ENCODE measurements at regions not wholly inside any gene's neighbourhood (a gene's known extent, or its start where the extent isn't known, plus 50 kb on each side); places are given as distances from the start of the nearest gene placed in this dataset.
"Not testable (repeated sequence)": the region's sequence is repeated elsewhere in the genome, so short reads cannot be mapped to it uniquely, and the experiment has no call there.

GRCh38 chr1:221478050-221478949 is 263.6 kb downstream of the DUSP10 start:
- no peak for FAIRE-seq

GRCh38 chr1:221487781-221488524 is 253.9 kb downstream of the DUSP10 start:
- peak; percentile 98 for FAIRE-seq

- FAIRE-seq = no peak
Observed at GRCh38 chr1:221488550-221488949, 253.3 kb downstream of the DUSP10 start.

- FAIRE-seq = no peak
Observed at GRCh38 chr1:221494670-221495069, 247.2 kb downstream of the DUSP10 start.

GRCh38 chr1:221497046-221497445 is 244.8 kb downstream of the DUSP10 start:
- FAIRE-seq = no peak

- FAIRE-seq = no peak
Observed at GRCh38 chr1:221503268-221503667, 238.6 kb downstream of the DUSP10 start.

GRCh38 chr1:221509575-221510355 is 232.1 kb downstream of the DUSP10 start:
- FAIRE-seq = no peak

- FAIRE-seq = no peak
Observed at GRCh38 chr1:221510793-221511503, 230.9 kb downstream of the DUSP10 start.

GRCh38 chr1:221511797-221512196 is 230.1 kb downstream of the DUSP10 start:
- FAIRE-seq = no peak

GRCh38 chr1:221514806-221515205 is 227.1 kb downstream of the DUSP10 start:
- FAIRE-seq = no peak

- FAIRE-seq = no peak
Observed at GRCh38 chr1:221515496-221515895, 226.4 kb downstream of the DUSP10 start.

- no peak for FAIRE-seq
Observed at GRCh38 chr1:221517961-221518360, 223.9 kb downstream of the DUSP10 start.

GRCh38 chr1:221520250-221520649 is 221.6 kb downstream of the DUSP10 start:
- FAIRE-seq = no peak

- FAIRE-seq = no peak
Observed at GRCh38 chr1:221521686-221522085, 220.2 kb downstream of the DUSP10 start.

GRCh38 chr1:221522529-221522940 is 219.4 kb downstream of the DUSP10 start:
- FAIRE-seq = no peak

GRCh38 chr1:221525749-221526148 is 216.1 kb downstream of the DUSP10 start:
- FAIRE-seq = no peak

GRCh38 chr1:221527302-221527701 is 214.6 kb downstream of the DUSP10 start:
- no peak for FAIRE-seq

- FAIRE-seq = no peak
Observed at GRCh38 chr1:221527886-221528624, 213.8 kb downstream of the DUSP10 start.

- FAIRE-seq = not testable (repeated sequence)
Observed at GRCh38 chr1:221530159-221530558, 211.7 kb downstream of the DUSP10 start.

GRCh38 chr1:221530791-221531190 is 211.1 kb downstream of the DUSP10 start:
- FAIRE-seq = no peak

GRCh38 chr1:221532071-221532773 is 209.7 kb downstream of the DUSP10 start:
- FAIRE-seq = no peak

Data from islet of Langerhans (tissue), 1 donor.